GM18867 (cell line): ENCODE measurements at regions not wholly inside any gene's neighbourhood (a gene's known extent, or its start where the extent isn't known, plus 50 kb on each side); places are given as distances from the start of the nearest gene placed in this dataset.
A peak's percentile ranks its signal among the peaks of the same experiment; 100 is the strongest.

Source experiments
- ATAC-seq: cut with Tn5 transposase; IDR thresholded peaks from one replicate; pipeline ENCODE4 v1.9.1; 2021; ENCODE audit warnings: mild to moderate bottlenecking, moderate library complexity; ENCODE audit not compliant: unreplicated experiment

DNA sequence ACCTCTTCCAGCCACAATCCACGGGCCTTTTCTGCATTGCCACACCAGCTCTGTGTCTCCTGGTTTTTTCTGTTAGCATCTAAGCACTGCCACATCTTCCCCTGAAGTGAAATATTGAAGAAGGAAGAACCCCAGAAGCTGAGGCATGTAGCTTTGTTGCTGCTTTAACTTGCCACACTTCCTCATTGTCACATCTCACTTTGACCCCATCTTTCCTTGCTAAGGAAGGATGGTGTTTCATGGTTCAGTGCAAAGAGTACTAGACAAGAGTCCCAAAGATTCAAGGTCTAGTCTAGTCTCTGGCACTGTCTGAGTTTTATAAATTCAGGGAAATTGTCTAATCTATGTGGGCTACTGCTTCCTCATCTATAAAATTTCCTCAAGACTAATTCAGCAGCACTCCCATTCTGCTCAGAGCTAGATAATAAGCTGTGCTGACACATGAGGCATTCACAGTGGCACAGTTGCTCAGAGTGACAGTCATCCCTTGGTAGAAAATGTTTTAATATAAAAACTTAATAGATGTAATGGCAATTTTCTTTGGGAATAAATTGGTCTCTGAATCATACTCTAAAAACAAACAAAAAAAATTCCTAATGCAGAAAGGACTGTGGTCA, 483.0 kb upstream of the ID2 start:
- ATAC-seq, result no peak

DNA sequence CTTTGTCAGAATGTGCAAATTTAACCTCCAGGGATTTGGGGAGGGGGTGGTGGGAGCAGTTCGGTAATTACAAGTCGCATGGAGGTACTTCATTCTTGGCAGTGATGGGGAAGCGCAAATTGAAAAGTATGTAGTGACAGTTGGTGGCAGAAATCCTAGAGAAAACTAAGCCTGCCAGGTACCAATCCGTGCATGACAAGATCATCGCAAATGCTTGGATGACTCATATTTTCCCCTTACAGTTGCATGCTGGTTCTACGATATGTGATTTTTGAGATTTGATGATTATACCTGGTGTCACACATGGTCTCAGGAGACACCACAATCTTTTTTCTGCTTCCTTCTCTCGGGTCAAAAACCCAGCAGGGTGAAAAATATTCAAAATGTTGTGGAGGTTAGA, 479.7 kb upstream of the ID2 start:
- ATAC-seq, result peak; percentile 84

- no peak for ATAC-seq
These were observed 478.5 kb upstream of the ID2 start for GRCh38 chr2:8203364-8203763.

DNA sequence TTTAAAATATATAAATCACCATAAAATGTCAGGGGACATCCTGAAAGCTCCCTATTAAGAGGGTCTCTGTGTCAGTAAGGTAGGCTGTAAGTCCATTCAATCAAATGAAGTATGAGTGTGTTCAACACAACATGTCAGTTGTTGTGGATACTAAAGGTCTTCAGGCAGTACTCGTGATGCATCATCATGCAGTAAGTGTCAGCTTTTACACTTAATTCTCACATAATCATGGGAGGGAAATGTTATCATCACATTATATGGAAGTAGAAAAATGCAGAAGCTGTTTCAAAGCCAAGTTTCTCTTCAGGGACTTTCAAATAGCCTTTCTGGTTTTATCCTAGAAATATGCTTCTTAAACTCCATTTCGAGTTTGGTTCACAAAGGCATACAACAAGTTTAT, 477.1 kb upstream of the ID2 start:
- no peak for ATAC-seq

DNA sequence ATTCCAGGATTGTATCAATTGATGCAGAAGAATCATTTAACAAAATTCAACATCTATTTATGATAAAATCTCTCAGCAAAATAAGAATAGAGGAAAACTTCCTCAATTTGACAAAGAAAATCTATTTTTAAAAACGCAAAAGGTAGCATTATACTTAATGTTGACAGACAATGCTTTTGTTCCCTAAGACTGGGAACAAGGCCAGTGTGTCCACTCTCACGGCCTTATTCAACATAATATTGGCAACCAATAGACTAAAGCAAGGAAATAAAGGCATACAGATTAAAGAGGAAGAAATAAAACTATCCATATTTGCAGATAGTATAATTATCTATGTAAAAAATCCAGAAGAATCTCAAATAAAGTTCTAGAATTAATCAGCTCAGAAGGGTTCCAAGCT, 472.4 kb upstream of the ID2 start:
- no peak for ATAC-seq

DNA sequence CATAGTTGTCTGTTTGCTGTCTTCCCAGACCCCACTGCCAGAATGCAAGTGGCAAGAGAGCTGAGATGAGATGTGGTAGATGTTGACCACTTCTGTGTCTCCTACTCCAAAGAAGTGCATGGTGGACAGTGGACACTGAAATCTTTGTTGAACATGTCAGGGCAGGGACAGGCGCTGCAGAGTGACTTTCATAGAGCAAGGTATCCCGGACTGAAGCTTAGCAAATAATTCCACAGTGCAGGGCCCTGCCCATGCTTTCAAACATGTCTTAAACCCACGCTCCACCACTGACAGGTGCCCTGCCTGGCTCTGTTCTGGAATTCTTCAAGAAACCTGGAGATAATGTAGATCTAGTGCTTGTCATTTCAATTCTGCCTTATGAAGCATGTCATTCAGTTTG, 470.5 kb upstream of the ID2 start:
- no peak for ATAC-seq

- no peak for ATAC-seq
These were observed 469.6 kb upstream of the ID2 start for GRCh38 chr2:8212239-8212638.

- ATAC-seq, result no peak
These were observed 467.7 kb upstream of the ID2 start for GRCh38 chr2:8214036-8214615.

DNA sequence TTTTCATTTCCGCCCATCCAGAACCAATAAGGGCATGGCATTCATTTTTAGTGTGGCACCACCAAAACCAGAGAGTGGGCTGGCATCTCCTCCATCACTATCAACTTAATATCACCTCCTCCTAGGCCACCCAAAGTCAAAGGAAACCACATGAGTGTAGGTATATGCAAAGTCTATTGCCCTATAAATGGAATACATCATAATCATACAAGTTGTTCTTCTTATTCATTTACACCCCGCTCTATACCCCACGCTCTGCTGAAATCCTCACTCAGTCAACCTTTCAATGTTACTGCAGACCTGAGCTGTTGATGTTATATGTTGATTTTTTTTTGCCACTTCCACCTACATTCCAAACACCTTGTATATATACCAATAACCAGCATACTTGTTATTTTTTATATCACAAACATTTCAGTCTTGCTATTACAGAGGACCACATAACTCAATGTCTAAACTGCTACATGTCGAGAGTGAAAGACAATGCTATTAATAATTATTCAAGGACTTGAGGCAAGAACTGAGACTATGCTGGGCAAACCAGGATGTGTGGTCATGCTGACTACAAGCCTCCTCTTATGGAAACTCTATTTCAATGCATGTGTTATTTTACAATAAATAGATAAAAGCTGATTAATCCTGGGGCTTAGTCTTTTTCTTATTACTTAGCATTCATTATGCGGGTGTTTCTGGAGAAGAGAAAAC, 466.5 kb upstream of the ID2 start:
- ATAC-seq, result peak; percentile 68

DNA sequence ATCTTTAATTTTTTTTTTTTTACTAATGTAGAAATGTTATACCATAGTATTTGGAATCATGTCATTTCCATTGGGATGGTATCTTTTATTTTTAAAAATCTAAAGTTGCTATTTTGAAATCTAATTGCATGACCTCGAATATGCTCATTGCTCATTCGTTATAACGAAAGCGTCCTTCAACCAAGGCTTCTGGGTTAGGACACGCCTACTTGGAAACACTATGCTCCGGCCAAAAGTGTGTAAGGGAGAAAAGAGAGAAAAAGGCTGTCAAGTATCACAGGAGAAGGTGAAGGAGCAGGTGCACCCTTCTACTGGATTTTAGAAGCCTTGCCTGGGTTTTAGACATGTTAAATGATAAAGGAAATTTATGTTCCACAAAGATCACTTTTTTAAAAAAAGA, 465.9 kb upstream of the ID2 start:
- ATAC-seq, result no peak

DNA sequence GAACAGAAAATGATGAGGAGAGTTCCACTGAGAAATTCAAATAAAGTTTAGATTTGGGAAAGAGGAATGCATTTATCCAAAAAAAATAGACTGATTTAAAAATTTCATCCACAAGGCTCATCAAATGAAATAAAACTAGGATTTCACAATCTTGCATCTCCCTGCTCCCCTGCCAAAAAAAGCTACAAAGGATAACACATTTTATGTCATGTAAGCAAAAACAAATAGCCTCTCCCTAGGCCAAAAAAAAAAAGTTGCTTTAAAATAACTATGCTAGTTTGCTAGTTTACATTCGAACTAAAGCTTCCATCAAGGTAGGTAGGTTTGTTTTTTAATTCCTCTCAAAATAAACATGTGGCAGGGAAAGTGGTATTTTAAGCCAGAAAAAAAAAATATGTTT, 465.5 kb upstream of the ID2 start:
- ATAC-seq, result no peak

- no peak for ATAC-seq
These were observed 464.3 kb upstream of the ID2 start for GRCh38 chr2:8217468-8218030.

DNA sequence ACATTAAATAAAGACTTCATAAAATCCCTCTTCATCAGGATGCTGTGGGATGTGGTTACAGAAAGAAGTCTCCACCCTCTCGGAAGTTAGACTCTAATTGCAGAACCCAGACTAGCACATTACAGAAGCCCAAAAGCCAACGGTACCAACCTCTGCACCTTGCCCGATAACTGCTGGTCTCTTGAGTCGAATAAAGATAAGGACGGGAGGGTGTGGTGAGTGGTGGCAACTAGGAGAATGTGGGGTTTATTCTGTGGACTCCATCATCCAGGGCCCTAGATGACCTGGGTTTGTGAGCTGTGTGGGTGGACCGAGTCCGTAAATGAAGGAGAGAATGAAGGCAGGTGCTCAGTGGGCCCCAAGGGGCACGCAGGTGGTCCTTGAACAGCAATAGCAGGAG, 462.8 kb upstream of the ID2 start:
- ATAC-seq, result no peak

DNA sequence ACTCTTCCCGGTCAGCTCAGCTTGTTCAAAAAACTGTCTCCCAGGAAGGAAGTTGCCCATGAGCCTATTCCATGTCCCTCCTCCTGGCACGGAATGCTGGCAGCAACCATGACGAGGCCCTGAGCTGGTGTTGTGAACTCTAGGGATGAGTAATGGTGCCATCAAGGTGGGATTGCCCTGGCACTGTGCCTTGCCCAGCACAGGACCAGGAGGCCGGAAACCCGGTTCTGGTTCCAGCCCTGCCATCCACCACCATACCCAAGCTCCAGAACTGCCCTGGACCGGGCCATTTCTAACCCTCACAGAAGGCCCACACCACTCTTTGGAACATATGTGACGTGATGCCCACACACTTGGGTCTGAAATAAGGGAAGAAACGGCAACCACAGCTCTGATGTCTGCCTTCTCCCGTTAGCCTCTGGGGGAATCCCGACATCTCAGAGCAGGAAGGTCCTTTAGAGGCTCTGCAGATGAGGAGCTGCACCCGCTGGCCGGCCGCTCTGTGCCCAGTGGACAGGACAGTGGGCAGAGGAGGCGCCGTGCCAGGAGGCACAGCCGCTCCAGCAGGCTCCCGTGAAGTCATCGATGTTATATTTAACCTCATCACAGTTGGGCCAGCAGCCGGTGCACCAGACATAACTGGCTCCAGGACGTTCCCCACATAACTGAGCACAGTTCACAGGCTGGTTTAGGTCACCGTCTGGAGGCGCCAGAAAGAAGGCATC, 462.1 kb upstream of the ID2 start:
- no peak for ATAC-seq

DNA sequence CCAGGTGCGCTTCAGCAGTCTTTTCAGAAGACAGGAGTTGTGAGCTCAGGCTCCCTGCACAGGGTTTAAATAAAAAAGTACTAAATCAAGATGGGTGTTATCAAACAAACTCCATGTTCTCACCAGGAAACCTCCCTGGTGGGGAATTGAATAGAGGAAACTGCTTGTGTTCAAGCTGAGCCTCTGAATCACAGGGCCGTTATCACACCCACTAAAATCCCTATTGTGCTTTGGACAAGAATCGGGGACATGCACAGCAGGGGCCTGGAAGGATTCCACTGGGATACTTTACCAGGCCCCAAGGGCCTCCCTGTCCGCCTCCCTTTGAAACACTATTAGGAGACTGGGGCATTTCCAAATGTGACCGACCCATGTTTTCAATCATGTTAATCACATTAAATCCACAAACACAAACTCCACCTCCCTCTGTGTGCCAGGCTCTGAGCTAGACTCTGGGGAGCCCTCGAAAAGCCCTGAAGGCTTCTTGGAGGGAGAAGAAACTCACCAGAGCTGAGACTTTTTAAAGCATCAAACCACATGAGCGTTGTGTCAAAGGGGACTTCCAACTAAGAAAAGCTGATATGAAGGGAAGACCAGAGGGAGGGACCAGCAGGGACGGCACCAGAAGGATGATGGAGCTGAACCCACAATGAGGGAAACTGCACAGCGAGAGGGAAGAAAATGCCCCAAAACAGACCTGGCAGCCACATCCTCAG, 458.7 kb upstream of the ID2 start:
- no peak for ATAC-seq

DNA sequence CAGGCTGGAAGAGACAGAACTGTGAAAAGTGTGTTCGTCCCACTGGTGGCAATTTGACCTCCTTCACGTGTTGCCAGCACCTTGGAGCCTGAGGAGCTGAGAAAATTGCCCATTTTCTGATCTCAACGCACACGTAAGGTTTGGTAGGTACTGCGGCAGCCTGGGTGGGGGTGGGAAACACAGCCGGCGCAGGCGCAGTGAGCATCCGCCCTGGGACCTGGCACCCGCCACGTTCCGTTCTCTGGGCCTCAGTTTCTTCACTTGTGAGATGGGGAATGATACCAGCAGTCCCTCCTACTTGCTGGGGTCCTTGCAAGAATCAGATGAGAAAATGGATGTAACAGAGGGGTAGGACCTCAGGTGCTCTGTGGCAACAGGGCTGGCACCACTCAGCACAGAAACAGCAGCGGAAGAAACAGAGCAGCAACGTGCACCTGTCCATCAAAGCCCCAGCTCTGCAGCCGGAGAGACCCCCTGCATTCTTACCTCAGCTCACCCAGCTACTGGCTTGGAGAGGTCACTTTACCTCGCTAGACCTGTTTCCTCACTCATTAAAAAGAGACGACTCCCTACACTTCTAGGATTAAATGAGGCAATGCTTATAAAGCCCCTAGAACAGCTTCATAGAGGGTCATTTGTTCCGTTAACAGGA, 458.0 kb upstream of the ID2 start:
- ATAC-seq, result no peak

DNA sequence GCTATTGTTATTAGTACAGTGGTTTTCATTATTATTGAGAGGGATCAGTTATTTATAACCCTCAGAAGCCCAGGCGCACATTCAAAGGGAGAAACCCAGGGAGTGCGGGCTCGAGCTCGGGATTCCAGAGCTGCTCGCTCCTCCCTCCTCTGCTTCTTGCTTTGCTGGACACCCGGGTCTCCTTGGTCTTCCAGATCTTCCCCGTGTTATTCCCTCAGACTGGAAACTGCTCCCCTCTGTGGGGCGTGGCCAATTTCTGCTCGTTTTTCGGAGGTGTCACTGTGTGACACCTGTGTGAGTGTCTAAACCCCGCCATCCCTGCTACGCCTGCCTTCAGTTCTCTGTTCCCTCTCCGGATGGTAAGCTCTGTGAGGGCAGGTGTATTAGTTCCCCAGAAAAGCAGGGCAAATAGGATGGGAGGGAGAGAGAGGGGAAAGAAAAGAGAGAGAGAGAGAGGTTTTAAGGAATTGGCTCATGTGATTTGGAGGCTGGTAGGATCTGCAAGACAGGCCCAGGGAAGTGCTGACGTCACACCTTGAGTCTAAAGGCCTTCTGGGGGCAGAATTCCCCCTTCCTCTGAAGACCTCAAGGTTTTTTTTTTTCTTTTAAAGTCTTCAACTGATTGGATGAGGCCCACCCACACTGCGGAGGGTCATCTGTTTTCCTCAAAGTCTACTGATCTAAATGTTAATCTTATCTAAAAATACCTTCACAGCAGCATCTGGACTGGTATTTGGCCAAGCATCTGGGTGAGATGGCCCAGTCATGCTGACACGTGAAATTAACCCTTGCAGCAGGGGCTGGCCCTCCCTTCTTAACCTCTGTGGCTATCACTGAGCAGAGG, 457.3 kb upstream of the ID2 start:
- no peak for ATAC-seq

GRCh38 chr2:8225266-8225665, 456.6 kb upstream of the ID2 start:
- ATAC-seq, result no peak

DNA sequence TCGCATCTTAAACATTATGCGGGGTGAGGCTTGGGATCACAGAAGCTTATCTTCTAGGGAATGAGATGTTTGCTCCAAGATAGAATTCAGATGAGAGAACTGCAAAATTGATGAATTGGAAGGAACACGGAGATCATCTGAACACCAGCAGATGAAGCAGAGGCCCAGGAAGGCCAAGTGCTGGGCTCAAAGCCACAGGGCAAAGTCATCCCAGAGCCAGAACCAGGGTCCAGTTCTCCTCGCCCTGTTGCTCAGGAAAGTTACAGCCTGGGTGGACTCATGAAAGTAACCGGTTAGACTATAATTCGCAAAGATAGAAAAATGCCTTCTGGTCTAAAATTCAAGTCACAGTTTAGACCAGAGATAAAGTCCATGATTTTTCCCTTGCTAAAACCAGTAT, 456.1 kb upstream of the ID2 start:
- no peak for ATAC-seq

- ATAC-seq, result peak; percentile 86
These were observed 452.3 kb upstream of the ID2 start for GRCh38 chr2:8229546-8229986.
